HG02852 (cell line): ENCODE measurements at regions not wholly inside any gene's neighbourhood (a gene's known extent, or its start where the extent isn't known, plus 50 kb on each side); places are given as distances from the start of the nearest gene placed in this dataset.
A peak's percentile ranks its signal among the peaks of the same experiment; 100 is the strongest.

ENCODE experiments used
- ATAC-seq: cut with Tn5 transposase; IDR thresholded peaks from one replicate; pipeline ENCODE4 v1.9.1; 2021; ENCODE audit warnings: mild to moderate bottlenecking, moderate library complexity; ENCODE audit not compliant: unreplicated experiment

DNA sequence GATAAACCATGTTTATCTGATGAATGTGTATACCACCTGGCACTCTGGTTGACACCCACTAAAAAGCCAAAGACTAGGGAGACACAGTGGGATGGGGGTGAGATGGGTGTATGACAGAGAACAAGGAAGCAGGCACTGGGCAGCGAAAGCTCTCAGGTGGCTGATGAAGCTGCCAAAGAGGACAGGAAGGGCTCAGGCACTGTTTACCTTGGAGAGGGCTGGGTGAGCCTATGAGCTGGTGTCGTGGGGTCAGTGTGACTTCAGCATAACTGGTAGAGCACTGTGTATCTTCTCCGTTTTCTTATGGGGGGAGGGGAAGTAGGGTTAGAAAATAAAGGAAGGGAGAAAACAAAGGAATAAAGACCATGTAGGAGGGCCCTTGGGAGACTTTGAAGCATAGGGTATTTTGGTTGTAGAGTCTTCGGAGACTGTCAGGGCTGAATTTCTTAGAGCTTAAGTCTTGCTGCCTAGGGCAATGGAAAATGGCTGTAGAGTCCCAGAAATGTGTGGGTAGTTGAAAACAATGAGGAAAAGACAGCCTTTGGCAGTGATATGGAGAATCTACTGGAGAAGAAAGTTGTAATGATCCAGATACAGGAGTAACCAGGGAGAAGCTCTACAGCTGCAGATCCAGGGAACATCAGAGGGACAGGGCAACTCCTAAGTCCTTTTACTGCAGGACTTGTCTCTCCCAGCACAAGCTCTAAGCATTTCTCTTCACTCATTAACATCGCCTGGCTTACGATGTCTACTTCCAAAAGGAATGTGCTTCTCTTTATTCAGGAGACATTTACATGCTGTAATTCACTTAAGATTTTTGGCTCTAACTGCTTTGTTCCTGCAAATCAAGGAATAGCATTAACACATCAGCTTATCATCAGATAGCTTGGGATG is 120.0 kb downstream of the AQP4 start:
- no peak for ATAC-seq

DNA sequence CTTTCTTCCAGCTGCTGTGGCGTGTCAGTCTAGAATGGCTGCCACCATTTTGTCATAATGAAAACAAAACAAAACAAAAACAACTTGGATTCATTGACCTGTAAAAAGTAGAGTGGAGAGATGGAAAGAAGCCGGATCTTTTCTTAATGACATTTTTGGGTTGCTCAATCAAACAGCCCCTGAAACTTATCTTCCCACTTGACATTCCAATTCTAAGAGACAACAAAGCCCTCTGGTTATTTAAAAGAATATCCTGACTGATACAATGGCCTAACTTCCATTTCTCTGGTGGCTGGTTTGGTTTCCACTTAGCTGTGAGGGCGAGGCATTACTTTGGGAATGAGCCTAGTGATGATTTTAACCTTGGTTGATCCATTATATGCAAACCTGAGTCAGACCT is 123.7 kb downstream of the AQP4 start:
- ATAC-seq, result no peak

DNA sequence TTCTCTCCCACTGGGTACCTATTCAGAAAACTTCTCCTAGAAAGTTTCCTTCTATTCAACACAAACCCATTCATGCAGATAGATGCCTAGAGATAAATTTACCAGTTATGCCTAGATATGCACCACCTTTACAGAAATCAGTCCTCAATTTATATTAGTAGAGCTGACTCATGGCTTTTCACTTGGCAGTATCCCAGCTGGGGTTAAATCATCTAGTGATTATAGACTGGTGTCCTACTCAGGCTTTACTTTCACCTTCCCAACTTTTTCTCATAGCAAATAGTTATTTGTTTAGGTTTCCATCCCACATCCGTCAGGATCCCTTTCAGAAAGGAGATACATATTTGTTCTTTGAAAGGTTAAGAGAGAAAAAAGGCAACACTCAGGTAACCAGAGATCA is 124.5 kb downstream of the AQP4 start:
- no peak for ATAC-seq

DNA sequence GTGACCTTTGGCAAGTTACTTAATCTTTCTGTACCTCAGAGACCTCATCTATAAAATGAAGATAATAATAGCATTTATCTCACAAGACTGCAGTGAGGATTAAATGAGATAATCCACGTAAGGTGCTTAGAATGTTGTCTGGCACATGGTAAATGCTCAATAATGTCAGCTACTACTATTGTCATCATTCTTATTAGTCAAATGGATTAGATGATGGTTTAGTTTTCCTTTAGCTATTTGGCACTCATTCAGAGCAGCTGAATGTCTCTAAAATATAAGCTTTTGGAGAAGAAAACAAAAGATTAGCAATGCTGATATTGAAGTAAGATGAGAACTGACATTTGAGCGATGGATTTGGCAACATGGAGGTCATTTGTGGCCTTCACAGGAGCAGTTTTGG is 125.1 kb downstream of the AQP4 start:
- no peak for ATAC-seq

DNA sequence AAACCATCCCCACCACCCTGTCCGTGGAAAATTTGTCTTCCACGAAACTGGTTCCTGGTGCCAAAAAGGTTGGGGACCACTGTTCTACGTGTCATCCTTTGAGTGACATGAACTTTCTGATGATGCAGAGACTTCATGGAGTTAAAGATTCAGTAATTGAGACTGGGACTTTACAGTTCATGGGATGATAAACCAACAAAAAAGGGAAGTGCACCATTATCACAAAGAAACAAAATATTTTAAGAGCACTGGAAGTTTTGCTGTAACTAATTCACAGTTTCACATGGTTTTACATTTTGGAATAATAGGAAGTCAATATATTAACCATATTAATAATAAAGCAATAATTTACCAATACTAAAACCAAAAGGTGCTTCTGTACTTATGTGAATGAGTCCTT is 126.8 kb downstream of the AQP4 start:
- ATAC-seq, result no peak

DNA sequence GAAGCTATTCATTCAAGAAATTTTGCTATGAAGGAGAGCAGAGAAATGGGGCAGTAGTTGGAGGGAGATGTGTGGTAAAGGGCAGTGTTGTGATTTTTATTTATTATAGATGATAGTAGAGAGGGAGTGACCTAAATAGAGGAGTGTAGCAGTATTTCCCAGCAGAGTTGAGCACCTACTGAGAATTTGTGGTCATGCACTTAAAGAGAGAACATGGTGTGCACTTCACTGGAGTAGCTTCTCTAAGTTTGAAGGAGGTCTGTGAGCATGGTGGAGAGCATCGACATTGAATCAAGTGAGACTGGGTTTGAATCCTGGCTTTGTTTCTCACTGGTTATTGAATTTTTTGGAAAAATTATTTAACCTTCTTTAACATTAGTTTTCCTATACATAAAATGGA is 129.2 kb downstream of the AQP4 start:
- no peak for ATAC-seq

DNA sequence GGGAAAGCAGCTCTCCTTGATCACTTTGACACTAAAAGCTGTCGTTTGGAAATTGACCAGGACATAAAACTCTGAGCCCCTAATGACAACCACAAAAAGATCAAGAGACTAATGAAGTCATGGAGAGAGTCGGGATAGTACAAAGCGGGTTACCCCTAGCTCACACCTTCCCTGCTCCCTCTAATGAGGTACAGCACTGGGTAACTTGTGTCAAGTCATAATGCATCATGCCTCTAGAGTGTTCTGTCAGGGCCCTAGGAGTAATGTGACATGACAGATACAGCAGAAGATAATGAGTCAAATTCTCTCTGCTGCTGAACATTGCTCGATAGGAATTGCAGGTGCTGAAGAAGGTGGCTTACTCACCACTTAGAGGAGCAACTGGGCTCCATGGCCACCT is 130.7 kb downstream of the AQP4 start:
- ATAC-seq, result no peak

DNA sequence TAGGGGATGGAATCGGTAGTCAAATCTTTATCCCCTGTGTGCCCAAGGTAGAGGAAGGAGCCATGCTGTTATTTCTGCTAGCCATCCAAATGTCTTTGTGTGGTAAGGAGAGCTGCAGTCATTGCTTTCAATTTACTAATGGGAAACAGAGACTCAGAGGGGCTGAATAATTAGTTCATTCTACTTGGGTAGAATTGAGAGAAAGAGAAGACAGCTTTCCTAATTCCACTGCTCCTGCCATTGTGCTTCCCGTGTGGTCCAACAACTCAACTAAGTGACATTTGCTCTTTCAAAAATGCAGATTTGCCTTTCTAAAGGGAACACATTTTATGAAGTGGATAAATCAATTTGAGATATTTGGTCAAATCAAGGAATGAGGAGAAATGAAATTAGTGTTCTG is 136.1 kb downstream of the AQP4 start:
- ATAC-seq, result no peak

DNA sequence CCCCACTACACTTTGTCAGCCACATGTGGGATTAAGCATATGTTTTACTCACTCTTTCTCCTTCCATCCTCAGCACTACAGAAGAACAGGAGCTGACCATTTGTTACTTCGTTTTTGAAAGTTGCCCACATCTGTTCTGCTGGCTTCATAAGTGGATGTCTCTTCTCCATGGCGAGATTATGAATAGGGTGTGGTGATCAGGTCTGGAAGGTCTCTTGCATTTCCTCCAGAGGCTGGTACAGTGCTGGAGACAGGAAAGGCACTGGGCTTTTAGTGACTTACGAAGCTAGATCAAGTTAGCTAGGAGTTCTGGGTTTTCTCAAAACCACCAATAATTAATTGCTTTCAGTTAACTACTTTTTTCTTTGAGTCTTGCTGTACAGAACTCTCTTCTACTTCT is 136.5 kb downstream of the AQP4 start:
- no peak for ATAC-seq

DNA sequence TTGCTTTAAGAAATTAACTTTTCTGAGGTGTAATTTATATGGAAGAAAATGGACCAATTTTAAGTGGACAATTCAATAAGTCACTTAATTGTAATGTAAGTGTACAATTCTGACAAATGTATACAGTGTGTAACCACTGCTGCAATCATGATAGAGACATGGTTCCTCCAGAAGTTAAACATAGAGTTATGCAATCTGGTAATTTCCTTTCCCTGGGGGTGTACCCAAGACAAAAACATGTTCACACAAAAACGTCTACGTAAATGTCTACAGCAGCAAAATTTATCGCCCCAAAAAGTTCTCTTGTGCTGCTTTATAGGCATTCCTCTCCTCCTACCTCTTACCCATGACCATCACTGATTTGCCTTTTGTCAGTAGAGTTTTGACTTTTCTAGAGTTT is 141.5 kb downstream of the AQP4 start:
- no peak for ATAC-seq

DNA sequence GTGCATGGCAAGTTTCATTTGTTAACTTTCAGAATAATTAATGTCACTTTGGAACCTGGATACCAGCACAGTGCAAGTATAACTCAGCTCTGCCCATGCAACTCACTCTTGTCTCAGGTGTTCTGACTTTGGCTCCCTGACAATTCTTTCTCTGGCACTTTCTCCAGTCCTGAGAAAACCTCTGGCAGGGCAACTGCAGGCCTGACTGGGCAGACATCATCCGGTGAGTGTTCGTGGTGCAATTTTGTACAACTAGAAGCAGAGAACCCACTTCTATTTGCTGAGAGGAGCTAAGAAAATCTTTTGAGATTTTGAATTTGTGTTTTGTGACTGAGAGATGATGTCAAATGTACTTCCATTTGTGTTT is 143.0 kb downstream of the AQP4 start:
- no peak for ATAC-seq

DNA sequence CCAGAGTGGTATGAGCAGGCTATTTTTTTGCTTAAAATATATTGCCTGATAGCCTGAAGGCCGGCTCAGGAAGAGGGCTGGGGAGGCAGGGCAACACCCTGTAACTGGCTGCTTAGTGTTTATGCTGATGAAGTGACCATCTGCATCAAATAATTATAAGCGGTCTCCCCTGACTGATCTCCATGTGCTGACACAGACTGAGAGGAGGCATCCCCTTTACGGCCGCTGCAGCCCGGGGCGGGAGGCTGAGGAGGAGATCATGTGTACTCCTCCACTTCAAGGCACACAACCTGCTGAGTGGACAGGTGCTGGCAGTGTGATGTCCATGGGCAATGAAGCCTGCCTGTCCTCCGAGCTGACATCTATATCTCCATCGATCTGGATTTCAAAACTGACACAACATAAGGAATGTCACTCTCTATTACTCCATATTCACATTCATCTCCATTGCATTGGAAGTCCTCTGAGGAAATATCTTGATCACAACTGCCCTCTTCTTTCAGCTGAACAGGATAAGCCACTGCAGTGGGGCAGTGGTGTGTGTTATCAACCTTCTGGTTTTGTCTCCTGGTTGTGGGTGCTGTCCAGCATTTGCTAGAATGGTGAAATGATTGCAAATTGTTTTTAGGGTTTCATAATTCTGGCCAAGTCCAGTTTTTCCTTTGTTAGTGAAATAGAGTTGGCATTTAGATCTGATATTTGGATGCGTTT is 143.5 kb downstream of the AQP4 start:
- no peak for ATAC-seq

DNA sequence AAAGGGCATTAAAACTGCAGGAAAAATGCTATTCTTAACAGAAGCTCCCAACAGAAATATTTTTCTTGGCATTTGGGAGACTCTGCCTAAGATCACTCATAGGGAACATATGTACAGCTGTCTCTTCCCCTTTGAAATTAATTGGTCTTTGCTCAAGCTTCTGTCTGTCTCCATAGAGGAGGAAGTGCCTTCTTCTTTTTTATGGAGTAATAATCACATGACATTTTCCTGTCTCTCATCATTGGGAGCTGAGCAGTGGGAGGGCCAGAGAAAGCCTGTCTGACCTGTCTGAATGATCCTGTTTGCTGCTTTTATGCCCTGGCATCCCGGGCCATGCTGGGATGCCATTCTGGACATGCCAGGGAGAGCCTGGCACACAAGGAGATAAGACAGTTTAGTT is 145.6 kb downstream of the AQP4 start:
- no peak for ATAC-seq

DNA sequence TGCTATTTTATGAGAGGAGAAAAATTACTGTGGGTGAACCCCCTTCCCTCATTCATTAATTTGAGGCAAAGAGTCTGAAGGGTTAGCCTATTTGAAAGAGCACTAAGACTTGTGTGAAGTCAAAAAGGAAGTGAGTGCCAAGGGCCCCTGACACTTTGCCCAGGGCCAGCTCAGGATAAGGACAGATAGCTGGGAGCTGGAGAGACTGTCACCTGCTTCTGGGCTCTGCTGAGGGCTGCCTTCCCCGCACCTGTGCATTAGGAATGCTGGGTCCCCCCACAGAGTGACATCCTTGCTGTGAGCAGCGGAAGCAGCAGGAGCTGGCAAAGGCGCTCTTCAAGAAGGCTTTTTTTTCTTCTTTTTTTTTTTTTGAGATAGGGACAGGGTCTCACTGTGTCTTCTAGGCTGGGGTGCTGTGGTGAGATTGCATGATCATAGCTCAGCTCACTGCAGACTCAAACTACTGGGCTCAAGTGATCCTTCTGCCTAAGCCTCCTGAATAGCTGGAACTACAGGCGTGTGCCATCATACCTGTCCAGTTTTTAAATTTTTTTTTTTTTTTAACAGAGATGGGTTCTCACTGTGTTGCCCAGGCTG is 148.3 kb downstream of the AQP4 start:
- ATAC-seq, result no peak

DNA sequence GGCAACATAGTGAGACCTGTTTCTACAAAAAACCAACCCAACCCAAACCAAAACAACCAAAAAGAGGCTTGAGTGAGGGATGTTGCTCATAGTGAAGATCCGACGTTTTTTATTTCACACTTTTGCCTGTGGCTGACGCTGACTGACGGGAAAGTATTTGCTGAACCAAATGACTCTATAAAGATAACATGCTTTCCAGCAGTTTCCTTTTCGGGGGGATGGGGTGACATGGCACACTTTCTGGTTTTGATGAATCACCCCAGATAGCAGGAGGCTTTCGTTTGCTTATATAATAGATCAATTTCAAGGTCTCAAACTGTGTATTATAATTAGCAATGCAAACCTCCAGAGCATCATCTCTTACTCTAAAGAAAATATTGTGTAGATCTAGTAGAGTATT is 150.8 kb downstream of the AQP4 start:
- no peak for ATAC-seq

DNA sequence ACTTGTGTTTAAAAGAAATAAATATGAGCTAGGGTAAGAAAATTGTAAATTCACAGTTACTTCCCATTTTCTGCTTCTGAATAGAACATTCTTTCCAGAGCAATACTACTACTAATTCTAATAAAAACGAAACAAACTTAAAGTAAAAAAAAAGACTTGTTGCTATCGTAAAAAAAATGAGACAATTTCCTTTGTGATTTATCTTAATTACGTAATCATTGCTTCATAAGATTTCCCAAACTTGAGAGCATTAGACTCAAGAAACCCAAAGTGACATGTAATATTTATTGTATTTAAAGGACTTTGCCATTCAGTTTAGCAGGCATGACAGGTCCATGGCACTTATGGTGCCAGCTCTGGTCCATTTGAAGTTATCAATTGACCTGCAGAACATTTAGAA is 153.8 kb downstream of the AQP4 start:
- ATAC-seq, result no peak

DNA sequence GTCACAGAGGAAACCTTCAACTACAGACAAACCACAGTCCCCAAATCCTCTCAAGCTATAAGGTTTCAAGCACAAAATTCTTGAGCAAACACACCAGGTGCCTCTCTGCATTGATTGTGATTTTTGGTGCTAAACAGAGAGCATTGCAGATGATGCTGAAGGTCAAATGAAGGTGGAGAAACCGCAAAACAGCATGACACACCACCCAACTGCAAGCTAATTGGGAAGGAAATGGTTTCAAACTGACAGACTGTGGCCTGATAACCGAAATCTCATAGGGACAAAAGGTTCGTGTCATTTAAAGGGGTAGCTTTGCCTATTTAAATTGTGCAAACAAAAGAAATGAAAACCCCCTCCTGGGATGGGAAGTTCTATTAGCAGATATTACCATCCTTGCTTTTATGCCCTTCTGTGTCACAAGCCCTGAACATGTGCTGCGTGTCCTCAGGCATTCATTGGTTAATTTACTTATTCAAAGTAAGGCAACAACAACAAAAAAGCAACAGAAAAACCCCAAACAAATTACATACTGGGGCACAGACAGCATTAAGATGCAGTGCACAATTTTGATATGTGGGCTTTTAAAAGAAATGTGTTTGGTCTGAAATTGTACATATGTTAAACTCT is 154.9 kb downstream of the AQP4 start:
- ATAC-seq, result peak; percentile 90

DNA sequence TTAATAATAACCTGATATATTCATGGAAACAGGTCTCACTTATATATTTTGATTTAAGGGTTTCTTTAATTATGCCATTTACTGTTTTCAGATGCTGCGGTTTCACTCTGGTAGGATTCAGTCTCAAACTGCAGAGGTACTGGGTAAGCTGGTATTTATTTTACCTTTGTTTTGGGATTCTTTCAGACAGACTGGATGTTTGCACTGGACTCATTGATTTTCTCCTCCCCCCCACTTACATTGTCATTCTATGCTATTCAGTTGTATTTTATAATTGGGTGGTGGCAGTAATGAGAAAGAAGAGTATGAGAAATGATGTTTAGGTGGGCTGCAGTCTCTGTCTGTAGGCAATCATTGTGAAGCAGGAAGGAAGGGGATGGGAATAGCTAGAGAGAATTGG is 155.6 kb downstream of the AQP4 start:
- no peak for ATAC-seq

DNA sequence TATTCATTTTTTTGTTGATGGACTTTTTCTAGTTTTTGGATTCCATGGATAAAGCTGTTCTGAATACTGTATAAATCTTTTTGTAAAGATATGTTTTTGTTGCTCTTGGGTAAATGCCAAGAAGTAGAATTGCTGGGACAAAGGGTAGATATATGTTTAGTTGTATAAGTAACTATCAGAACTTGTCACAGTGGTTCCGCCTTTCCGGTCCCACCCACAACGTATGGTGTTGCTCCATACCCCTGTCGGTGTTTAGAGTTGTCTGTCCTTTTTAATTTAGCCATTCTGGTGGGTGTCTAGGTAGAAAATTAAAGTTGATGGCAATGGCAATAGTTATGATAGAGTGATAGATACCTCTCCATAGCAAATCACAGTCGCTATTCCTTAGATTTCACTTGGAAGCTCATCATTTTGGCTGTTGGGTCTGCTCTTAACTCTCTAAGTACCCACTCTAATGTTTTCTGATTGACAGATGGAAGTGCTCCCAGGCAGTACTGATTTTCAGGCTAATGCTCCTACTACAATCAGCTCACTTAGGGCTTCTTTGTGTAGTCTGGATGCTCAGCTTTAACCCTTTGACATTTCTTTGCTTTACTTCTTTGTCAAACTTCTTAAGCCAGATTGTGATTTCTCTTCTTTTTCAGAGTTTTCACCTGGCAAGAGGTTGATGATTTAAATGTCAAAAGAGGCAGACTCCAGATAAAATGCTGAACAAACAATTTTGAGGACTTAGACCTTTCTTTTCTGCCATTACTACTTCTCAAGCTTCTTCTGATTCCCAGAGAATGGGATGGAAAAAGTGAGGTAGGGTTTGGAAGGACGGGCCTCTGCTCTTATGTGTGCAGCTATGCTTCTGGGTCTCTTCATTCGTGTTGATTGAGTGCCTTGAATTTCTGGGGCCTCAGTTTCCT is 156.4 kb downstream of the AQP4 start:
- ATAC-seq, result no peak

DNA sequence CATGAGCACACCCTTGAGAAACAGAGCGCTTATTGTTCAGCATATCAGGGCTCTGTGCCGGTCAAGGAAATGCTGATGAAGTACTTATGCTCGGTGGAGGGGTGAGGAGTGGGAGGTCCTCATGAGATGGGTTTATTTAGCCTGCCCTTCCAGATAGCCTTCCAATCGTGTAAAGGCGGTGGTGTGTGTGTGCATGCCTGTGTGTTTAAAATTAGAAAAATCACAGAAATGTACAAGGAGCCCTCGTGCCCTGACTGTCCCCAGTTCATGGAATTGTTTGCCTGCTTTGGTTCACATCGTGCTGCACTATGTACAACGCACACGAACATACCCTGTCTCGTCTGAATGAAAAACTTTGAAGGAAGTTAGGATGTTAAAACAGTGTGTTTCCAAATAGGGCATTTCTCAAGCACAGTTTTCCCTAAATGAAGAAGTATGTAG is 158.6 kb downstream of the AQP4 start:
- no peak for ATAC-seq

DNA sequence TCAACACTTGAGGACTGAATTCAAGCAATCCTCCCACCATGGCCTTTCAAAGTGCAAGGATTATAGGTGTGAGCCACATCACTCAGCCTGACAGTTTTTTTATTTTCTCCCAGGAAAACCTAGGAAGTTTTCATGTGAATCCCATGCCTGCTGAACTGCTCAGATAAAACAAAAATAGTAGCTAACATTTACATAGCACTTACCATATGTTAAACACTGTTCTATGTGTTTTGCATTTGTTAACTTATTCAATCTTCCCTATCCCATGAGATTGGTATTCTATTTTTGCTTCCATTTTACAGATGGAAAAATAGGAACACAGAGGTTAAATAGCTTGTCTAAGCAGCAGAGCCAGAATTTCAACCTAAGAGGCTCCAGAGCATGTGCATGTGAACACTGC is 157.4 kb upstream of the KCTD1 start:
- ATAC-seq, result no peak
